DOHH2 (cell line): ENCODE measurements at regions not wholly inside any gene's neighbourhood (a gene's known extent, or its start where the extent isn't known, plus 50 kb on each side); places are given as distances from the start of the nearest gene placed in this dataset.

ENCODE experiments used
- CTCF ChIP-seq: fragments of 200-600 bp; sonication (generic); IDR thresholded peaks from one replicate; pipeline ENCODE4 v1.5.1; 2014; ENCODE audit warnings: antibody characterized with exemption, mild to moderate bottlenecking, low read depth, low read length; ENCODE audit not compliant: poor library complexity, severe bottlenecking
- EZH2phosphoT487 ChIP-seq: fragments of 200-600 bp; sonication (generic); IDR thresholded peaks from 2 replicates; pipeline ENCODE4 v1.6.1; 2017; ENCODE audit warnings: borderline replicate concordance, mild to moderate bottlenecking, antibody characterized with exemption, low read length, moderate library complexity, mixed read lengths

- TF ChIP-seq CTCF (no peak), EZH2phosphoT487 (no peak)
These were observed 229.3 kb upstream of the ARPP21 start for GRCh38 chr3:35409991-35410390.
